ENCODE measurements at regions not wholly inside any gene's neighbourhood (a gene's known extent, or its start where the extent isn't known, plus 50 kb on each side); places are given as distances from the start of the nearest gene placed in this dataset.

GRCh38 chr13:53217194-53217593 is 188.6 kb downstream of the OLFM4 start:
- Histone ChIP-seq H3K4me1 (ENCODE audit: control insufficient read depth in 1 of 2, insufficient read depth in 2 of 2, low read length in 2 of 2) (no peaks in the 10 kb centered on the region), H3K4me3 (replicated peaks in 1 of 3; ENCODE audit: low read depth in 2 of 3, low read length in 3 of 3) (no peak overlapping the region), H3K27ac (ENCODE audit: low read depth in 1 of 2, low read length in 2 of 2) (no peak overlapping the region), H3K79me2 (ENCODE audit: insufficient read depth, low read length) (no peaks in the 10 kb centered on the region), H3K9me3 (replicated peaks in 1 of 2; ENCODE audit: control insufficient read depth in 1 of 2, insufficient read depth in 1 of 2, low read length in 2 of 2) (no peaks in the 10 kb centered on the region), H4K20me1 (ENCODE audit: insufficient read depth, low read length) (no peaks in the 10 kb centered on the region), H3K27me3 (ENCODE audit: control insufficient read depth in 2 of 2, insufficient read depth in 2 of 2, low read length in 2 of 2) (no peaks in the 10 kb centered on the region), H2AFZ (ENCODE audit: insufficient read depth, low read depth, low read length, poor library complexity, severe bottlenecking) (no peak overlapping the region), H3K4me2 (replicated peaks; ENCODE audit: extremely low read depth, low read length, poor library complexity, severe bottlenecking) (no peak overlapping the region), H3K36me3 (replicated peaks in 1 of 2; ENCODE audit: control insufficient read depth in 1 of 2, insufficient read depth in 2 of 2, low read length in 2 of 2) (no peaks in the 10 kb centered on the region), H3K9ac (ENCODE audit: insufficient read depth, low read length, poor library complexity, severe bottlenecking) (no peak overlapping the region)
- H3K4me3 Mint-ChIP-seq: no peak overlapping the region
- intact Hi-C loops (cut with micrococcal nuclease): no loop called here
- peaks cover 0 to 7% (median 0%) of the 10 kb centered on the region in 7 donors for H3K9me3 Mint-ChIP-seq
- H3K36me3 Mint-ChIP-seq: no peaks in the 10 kb centered on the region
- H3K4me1 Mint-ChIP-seq: no peaks in the 10 kb centered on the region
- TF ChIP-seq CTCF (IDR thresholded peaks at IDR 0.05): no peak
- H3K27ac Mint-ChIP-seq: no peak overlapping the region
- peaks cover 0 to 3% (median 2%) of the 10 kb centered on the region in 3 donors for H3K27me3 Mint-ChIP-seq (ENCODE audit: low read depth in 3 of 3)
- no peak for DNase-seq

- 96% methylated on average over 3 of the region's 3 CpGs for WGBS (ENCODE audit: insufficient coverage)
- no peak overlapping the region for H3K27ac Mint-ChIP-seq
These were observed 191.4 kb downstream of the OLFM4 start for GRCh38 chr13:53220038-53220437.

More at GRCh38 chr13:53220038-53220437, 191.4 kb downstream of the OLFM4 start:
- intact Hi-C loops (cut with micrococcal nuclease): no loop called here
- Histone ChIP-seq H3K36me3 (replicated peaks in 1 of 2; ENCODE audit: control insufficient read depth in 1 of 2, insufficient read depth in 2 of 2, low read length in 2 of 2) (no peaks in the 10 kb centered on the region), H2AFZ (ENCODE audit: insufficient read depth, low read depth, low read length, poor library complexity, severe bottlenecking) (no peak overlapping the region), H3K4me1 (ENCODE audit: control insufficient read depth in 1 of 2, insufficient read depth in 2 of 2, low read length in 2 of 2) (no peaks in the 10 kb centered on the region), H3K27ac (ENCODE audit: low read depth in 1 of 2, low read length in 2 of 2) (no peak overlapping the region), H3K4me3 (replicated peaks in 1 of 3; ENCODE audit: low read depth in 2 of 3, low read length in 3 of 3) (no peak overlapping the region), H3K9me3 (replicated peaks in 1 of 2; ENCODE audit: control insufficient read depth in 1 of 2, insufficient read depth in 1 of 2, low read length in 2 of 2) (peaks cover 0 to 13% of the 10 kb centered on the region in 2 donors), H3K9ac (ENCODE audit: insufficient read depth, low read length, poor library complexity, severe bottlenecking) (no peak overlapping the region), H3K27me3 (ENCODE audit: control insufficient read depth in 2 of 2, insufficient read depth in 2 of 2, low read length in 2 of 2) (no peaks in the 10 kb centered on the region), H3K79me2 (ENCODE audit: insufficient read depth, low read length) (no peaks in the 10 kb centered on the region), H3K4me2 (replicated peaks; ENCODE audit: extremely low read depth, low read length, poor library complexity, severe bottlenecking) (no peak overlapping the region), H4K20me1 (ENCODE audit: insufficient read depth, low read length) (no peaks in the 10 kb centered on the region)
- Mint-ChIP-seq H3K9me3 (peaks cover 0 to 9% (median 6%) of the 10 kb centered on the region in 7 donors), H3K27me3 (ENCODE audit: low read depth in 3 of 3) (no peaks in the 10 kb centered on the region), H3K4me1 (no peaks in the 10 kb centered on the region), H3K4me3 (no peak overlapping the region), H3K36me3 (no peaks in the 10 kb centered on the region)
- DNase-seq: no peak
- no peak for TF ChIP-seq CTCF (IDR thresholded peaks at IDR 0.05)
